ENCODE measurements at regions not wholly inside any gene's neighbourhood (a gene's known extent, or its start where the extent isn't known, plus 50 kb on each side); places are given as distances from the start of the nearest gene placed in this dataset.

GRCh38 chr16:73230651-73231050 lies 182.7 kb upstream of the ZFHX3 start:
- no peak for TF ChIP-seq POLR2AphosphoS5 (IDR thresholded peaks at IDR 0.05)
- no peak for TF ChIP-seq CTCF (IDR thresholded peaks at IDR 0.05)
